Astrocyte (in vitro differentiated cells and primary cell): ENCODE measurements at regions not wholly inside any gene's neighbourhood (a gene's known extent, or its start where the extent isn't known, plus 50 kb on each side); places are given as distances from the start of the nearest gene placed in this dataset.

Experiments
- DNase-seq: peaks from one replicate; pipeline ENCODE4 v3.0.0-alpha.2; 2010; ENCODE audit warnings: low read depth
- FAIRE-seq: peaks from 2 replicates; lab custom pipeline; 2011; peaks lifted over from hg19 to GRCh38; lab: Jason Lieb, UNC
- H2AFZ ChIP-seq: 2 replicates; pipeline ENCODE4 v1.6.0; 2012; ENCODE audit warnings: low read depth, low read length, inconsistent platforms
- H3K27ac ChIP-seq: 2 replicates; pipeline ENCODE4 v1.5.1; 2011; ENCODE audit warnings: low read depth, low read length, inconsistent platforms
- H3K27me3 ChIP-seq: 2 replicates; pipeline ENCODE4 v1.6.0; 2011; ENCODE audit warnings: low read length, inconsistent platforms; ENCODE audit not compliant: insufficient read depth
- H3K36me3 ChIP-seq: 2 replicates; pipeline ENCODE4 v1.5.1; 2011; ENCODE audit warnings: low read length, inconsistent platforms; ENCODE audit not compliant: insufficient read depth
- H3K4me1 ChIP-seq: 2 replicates; pipeline ENCODE4 v1.5.1; 2011; ENCODE audit warnings: low read length, inconsistent platforms; ENCODE audit not compliant: insufficient read depth
- H3K4me2 ChIP-seq: 2 replicates; pipeline ENCODE4 v1.6.0; 2012; ENCODE audit warnings: low read length, inconsistent platforms
- H3K4me3 ChIP-seq: 2 replicates; pipeline ENCODE4 v1.5.1; 2011; ENCODE audit warnings: low read depth, mild to moderate bottlenecking, low read length, inconsistent platforms; ENCODE audit not compliant: insufficient read depth
- H3K79me2 ChIP-seq: 2 replicates; pipeline ENCODE4 v1.6.0; 2012; ENCODE audit warnings: mild to moderate bottlenecking, low read length, inconsistent platforms; ENCODE audit not compliant: insufficient read depth
- H3K9ac ChIP-seq: 2 replicates; pipeline ENCODE4 v1.6.0; 2012; ENCODE audit warnings: mild to moderate bottlenecking, low read length, inconsistent platforms
- H3K9me3 ChIP-seq: 2 replicates; pipeline ENCODE4 v1.5.1; 2012; ENCODE audit warnings: low read depth, mild to moderate bottlenecking, low read length, inconsistent platforms; ENCODE audit not compliant: insufficient read depth
- H4K20me1 ChIP-seq: 2 replicates; pipeline ENCODE4 v1.6.0; 2012; ENCODE audit warnings: low read length, inconsistent platforms; ENCODE audit not compliant: insufficient read depth
- H3K27ac Mint-ChIP-seq: one replicate; pipeline ENCODE4 v1.8.0; 2021; ENCODE audit warnings: mild to moderate bottlenecking, mixed read lengths; ENCODE audit not compliant: unreplicated experiment
- H3K27me3 Mint-ChIP-seq: one replicate; pipeline ENCODE4 v1.8.0; 2021; ENCODE audit warnings: low read depth, mixed read lengths; ENCODE audit not compliant: unreplicated experiment
- H3K36me3 Mint-ChIP-seq: one replicate; pipeline ENCODE4 v1.8.0; 2021; ENCODE audit warnings: low read depth, mixed read lengths; ENCODE audit not compliant: unreplicated experiment
- H3K4me1 Mint-ChIP-seq: one replicate; pipeline ENCODE4 v1.8.0; 2021; ENCODE audit warnings: low read depth, mixed read lengths; ENCODE audit not compliant: unreplicated experiment
- H3K4me3 Mint-ChIP-seq: one replicate; pipeline ENCODE4 v1.8.0; 2021; ENCODE audit warnings: mild to moderate bottlenecking, moderate library complexity, mixed read lengths; ENCODE audit not compliant: unreplicated experiment
- H3K9me3 Mint-ChIP-seq: one replicate; pipeline ENCODE4 v1.8.0; 2021; ENCODE audit warnings: mild to moderate bottlenecking, mixed read lengths; ENCODE audit not compliant: unreplicated experiment
- EZH2 ChIP-seq: IDR thresholded peaks from 2 replicates; pipeline ENCODE4 v1.6.1; 2012; ENCODE audit warnings: mild to moderate bottlenecking, low read length, inconsistent platforms; ENCODE audit not compliant: insufficient read depth
- TF ChIP-seq, protein P1 (sequence below): IDR thresholded peaks from 2 replicates; pipeline ENCODE4 v1.5.1; 2011; ENCODE audit warnings: low read depth, mild to moderate bottlenecking, inconsistent platforms, low read length, moderate library complexity; ENCODE audit not compliant: insufficient read depth

GRCh38 chr10:70960783-70961570 lies 72.6 kb upstream of the PCBD1 start:
- Histone ChIP-seq H3K27me3 (peaks cover 31% of the 10 kb centered on the region), H3K4me2 (no peak overlapping the region), H2AFZ (no peak overlapping the region), H4K20me1 (no peaks in the 10 kb centered on the region), H3K9me3 (no peaks in the 10 kb centered on the region), H3K4me3 (no peak overlapping the region), H3K9ac (no peak overlapping the region), H3K79me2 (no peaks in the 10 kb centered on the region), H3K27ac (no peak overlapping the region), H3K4me1 (no peaks in the 10 kb centered on the region), H3K36me3 (no peaks in the 10 kb centered on the region)
- DNase-seq (no peak), FAIRE-seq (no peak)
- no peak overlapping the region for H3K4me3 Mint-ChIP-seq
- TF ChIP-seq EZH2: no peak
- TF ChIP-seq, protein P1, sequence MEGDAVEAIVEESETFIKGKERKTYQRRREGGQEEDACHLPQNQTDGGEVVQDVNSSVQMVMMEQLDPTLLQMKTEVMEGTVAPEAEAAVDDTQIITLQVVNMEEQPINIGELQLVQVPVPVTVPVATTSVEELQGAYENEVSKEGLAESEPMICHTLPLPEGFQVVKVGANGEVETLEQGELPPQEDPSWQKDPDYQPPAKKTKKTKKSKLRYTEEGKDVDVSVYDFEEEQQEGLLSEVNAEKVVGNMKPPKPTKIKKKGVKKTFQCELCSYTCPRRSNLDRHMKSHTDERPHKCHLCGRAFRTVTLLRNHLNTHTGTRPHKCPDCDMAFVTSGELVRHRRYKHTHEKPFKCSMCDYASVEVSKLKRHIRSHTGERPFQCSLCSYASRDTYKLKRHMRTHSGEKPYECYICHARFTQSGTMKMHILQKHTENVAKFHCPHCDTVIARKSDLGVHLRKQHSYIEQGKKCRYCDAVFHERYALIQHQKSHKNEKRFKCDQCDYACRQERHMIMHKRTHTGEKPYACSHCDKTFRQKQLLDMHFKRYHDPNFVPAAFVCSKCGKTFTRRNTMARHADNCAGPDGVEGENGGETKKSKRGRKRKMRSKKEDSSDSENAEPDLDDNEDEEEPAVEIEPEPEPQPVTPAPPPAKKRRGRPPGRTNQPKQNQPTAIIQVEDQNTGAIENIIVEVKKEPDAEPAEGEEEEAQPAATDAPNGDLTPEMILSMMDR: no peak
- no peaks in the 10 kb centered on the region for H3K36me3 Mint-ChIP-seq
- H3K4me1 Mint-ChIP-seq: no peaks in the 10 kb centered on the region
- no peak overlapping the region for H3K27ac Mint-ChIP-seq
- H3K27me3 Mint-ChIP-seq: peaks cover 57% of the 10 kb centered on the region
- H3K9me3 Mint-ChIP-seq: no peaks in the 10 kb centered on the region

GRCh38 chr10:70962686-70963085 lies 74.3 kb upstream of the PCBD1 start:
- TF ChIP-seq EZH2: no peak
- TF ChIP-seq, protein P1: no peak
- DNase-seq: no peak
- peaks cover 52% of the 10 kb centered on the region for H3K27me3 Mint-ChIP-seq

DNA sequence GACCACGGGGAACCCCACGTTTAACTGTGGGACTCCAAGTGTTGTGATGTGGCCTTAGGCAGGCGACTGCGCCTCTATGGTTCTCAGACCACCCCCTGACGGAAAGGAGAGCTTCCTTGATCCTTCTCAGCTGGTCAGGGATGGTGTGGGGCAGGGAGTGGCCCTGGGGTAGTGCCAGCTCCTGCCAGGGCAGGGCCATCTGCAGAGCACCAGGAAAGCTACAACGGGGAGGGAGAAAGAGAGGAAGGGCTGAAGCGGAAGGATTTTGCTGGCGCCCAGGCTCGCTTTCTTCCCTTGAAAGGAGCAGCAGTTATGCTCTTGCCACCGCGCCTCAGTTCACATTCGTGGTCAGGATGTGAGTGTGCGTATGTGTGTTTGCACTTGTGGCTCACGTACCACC lies 74.9 kb upstream of the PCBD1 start:
- peaks cover 8% of the 10 kb centered on the region for H3K4me1 ChIP-seq
- TF ChIP-seq, protein P1: no peak
- no peak for TF ChIP-seq EZH2
- no peak overlapping the region for H3K9ac ChIP-seq
- H3K4me2 ChIP-seq: no peak overlapping the region
- no peak overlapping the region for H3K4me3 Mint-ChIP-seq
- DNase-seq (no peak), FAIRE-seq (no peak)
- H3K79me2 ChIP-seq: no peaks in the 10 kb centered on the region
- no peak overlapping the region for H3K27ac ChIP-seq
- no peak overlapping the region for H2AFZ ChIP-seq
- peaks cover 19% of the 10 kb centered on the region for H3K27me3 ChIP-seq
- no peaks in the 10 kb centered on the region for H3K9me3 Mint-ChIP-seq
- H4K20me1 ChIP-seq: no peaks in the 10 kb centered on the region
- peaks cover 53% of the 10 kb centered on the region for H3K27me3 Mint-ChIP-seq
- no peak overlapping the region for H3K4me3 ChIP-seq
- no peaks in the 10 kb centered on the region for H3K36me3 Mint-ChIP-seq
- H3K27ac Mint-ChIP-seq: no peak overlapping the region
- peaks cover 3% of the 10 kb centered on the region for H3K4me1 Mint-ChIP-seq
- no peaks in the 10 kb centered on the region for H3K9me3 ChIP-seq
- no peaks in the 10 kb centered on the region for H3K36me3 ChIP-seq

More at GRCh38 chr10:70962686-70963085, 74.3 kb upstream of the PCBD1 start:
- peaks cover 2% of the 10 kb centered on the region for H3K4me1 ChIP-seq
- Mint-ChIP-seq H3K4me3 (no peak overlapping the region), H3K27ac (no peak overlapping the region), H3K9me3 (no peaks in the 10 kb centered on the region), H3K4me1 (no peaks in the 10 kb centered on the region), H3K36me3 (no peaks in the 10 kb centered on the region)
- H3K4me3 ChIP-seq: no peak overlapping the region
- no peaks in the 10 kb centered on the region for H3K36me3 ChIP-seq
- no peaks in the 10 kb centered on the region for H3K9me3 ChIP-seq
- no peak overlapping the region for H2AFZ ChIP-seq
- H4K20me1 ChIP-seq: no peaks in the 10 kb centered on the region
- H3K27me3 ChIP-seq: peaks cover 19% of the 10 kb centered on the region
- no peaks in the 10 kb centered on the region for H3K79me2 ChIP-seq
- no peak overlapping the region for H3K27ac ChIP-seq
- H3K9ac ChIP-seq: no peak overlapping the region
- H3K4me2 ChIP-seq: no peak overlapping the region
- FAIRE-seq: no peak
